Adrenal gland (tissue), 9 donors: ENCODE measurements at regions not wholly inside any gene's neighbourhood (a gene's known extent, or its start where the extent isn't known, plus 50 kb on each side); places are given as distances from the start of the nearest gene placed in this dataset.

ENCODE experiments used
- DNase-seq, 7 donors: peaks; one replicate each; pipeline ENCODE4 v3.0.0-alpha.2; 2019 to 2020
- H3K27ac ChIP-seq, 5 donors: fragments of 200-600 bp; sonication (generic) in 4 of 5; 1 replicate in 3 of 5; 2 replicates in 2 of 5; pipeline versions ENCODE4 v1.5.1 to v1.8.0; 2016 to 2020; ENCODE audit warnings: mild to moderate bottlenecking in 1 of 5
- H3K27me3 ChIP-seq: fragments of 200-600 bp; 2 replicates; pipeline ENCODE4 v1.8.0; 2021
- H3K36me3 ChIP-seq, 2 donors: fragments of 200-600 bp; replicated peaks in 1 of 2; 1 replicate in 1 of 2; 2 replicates in 1 of 2; pipeline versions ENCODE4 v1.5.1 to v1.8.0; 2018 to 2022
- H3K4me1 ChIP-seq, 2 donors: fragments of 200-600 bp; replicated peaks in 1 of 2; 1 replicate in 1 of 2; 2 replicates in 1 of 2; pipeline versions ENCODE4 v1.5.1 to v1.8.0; 2018 to 2021
- H3K4me3 ChIP-seq, 4 donors: fragments of 200-600 bp; sonication (generic) in 3 of 4; one replicate each; pipeline ENCODE4 v1.5.1; 2016 to 2018
- H3K9me3 ChIP-seq, 3 donors: fragments of 200-600 bp; sonication (generic) in 1 of 3; replicated peaks in 1 of 3; 1 replicate in 2 of 3; 2 replicates in 1 of 3; pipeline versions ENCODE4 v1.5.1 to v1.8.0; 2016 to 2021
- POLR2A ChIP-seq, 2 donors: fragments of 450-650 bp; IDR thresholded peaks; one replicate each; pipeline ENCODE4 v1.6.1; 2017; ENCODE audit warnings: antibody characterized with exemption in 2 of 2, mild to moderate bottlenecking in 2 of 2, moderate library complexity in 1 of 2
- WGBS, 4 donors: extraction: QIAGEN DNeasy Blood & Tissue Kit in 2 of 4; methylation state at CpG; one replicate each; pipeline versions ENCODE4 v1.1.5 to v1.1.7; 2013 to 2017; 5-methylcytosine and 5-hydroxymethylcytosine counted together
- intact Hi-C, 2 donors: fragments of 100-400 bp; cut with DNase I; formaldehyde crosslinking; loops; one replicate each; pipeline versions ENCODE4 v1.14.1 to v1.15.0; 2022 to 2023
- TF ChIP-seq, protein P1 (sequence below), 6 experiments: fragments of 450-650 bp in 4 of 6; fragments of 200-600 bp in 2 of 6; sonication (generic) in 1 of 6; IDR thresholded peaks; 1 replicate in 5 of 6; 2 replicates in 1 of 6; pipeline versions ENCODE4 v1.5.1 to v1.8.0; 2016 to 2021; ENCODE audit warnings: antibody characterized with exemption in 6 of 6, mild to moderate bottlenecking in 2 of 6, moderate library complexity in 1 of 6
- donor health status: healthy with polysubstance abuse.
- donor health status: Bipolar disorder and iron deficiency.
- donor health status: DM: yes; HTN: yes; CAD: no.
- donor health status: DM: no; HTN: no; CAD: no.
- donor health status: DM: no; HTN: no; CAD: no.

DNA sequence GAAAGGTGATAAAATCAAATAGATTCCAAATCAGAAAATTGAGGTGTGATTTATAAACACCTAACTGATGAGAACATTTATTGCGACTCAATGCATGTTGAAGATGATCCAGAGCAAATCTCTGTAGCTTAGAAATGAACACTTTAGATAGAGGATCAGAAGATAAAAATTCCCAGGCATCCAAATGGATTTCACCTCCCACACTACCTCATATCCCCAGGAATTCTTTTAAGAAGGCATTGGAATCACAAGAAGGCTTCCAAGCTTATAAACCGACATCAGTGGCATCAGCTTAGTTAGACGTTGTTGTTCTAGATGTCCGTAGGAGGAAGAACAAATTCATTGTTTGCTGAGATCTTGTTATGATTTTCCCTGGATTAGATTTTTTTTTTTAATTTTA is 154.4 kb downstream of the EBLN2 start:
- Histone ChIP-seq H3K27me3 (no peaks in the 10 kb centered on the region), H3K36me3 (no peaks in the 10 kb centered on the region), H3K9me3 (no peaks in the 10 kb centered on the region), H3K4me1 (no peaks in the 10 kb centered on the region), H3K27ac (no peak overlapping the region), H3K4me3 (no peak overlapping the region)
- no peak for DNase-seq
- TF ChIP-seq, protein P1, sequence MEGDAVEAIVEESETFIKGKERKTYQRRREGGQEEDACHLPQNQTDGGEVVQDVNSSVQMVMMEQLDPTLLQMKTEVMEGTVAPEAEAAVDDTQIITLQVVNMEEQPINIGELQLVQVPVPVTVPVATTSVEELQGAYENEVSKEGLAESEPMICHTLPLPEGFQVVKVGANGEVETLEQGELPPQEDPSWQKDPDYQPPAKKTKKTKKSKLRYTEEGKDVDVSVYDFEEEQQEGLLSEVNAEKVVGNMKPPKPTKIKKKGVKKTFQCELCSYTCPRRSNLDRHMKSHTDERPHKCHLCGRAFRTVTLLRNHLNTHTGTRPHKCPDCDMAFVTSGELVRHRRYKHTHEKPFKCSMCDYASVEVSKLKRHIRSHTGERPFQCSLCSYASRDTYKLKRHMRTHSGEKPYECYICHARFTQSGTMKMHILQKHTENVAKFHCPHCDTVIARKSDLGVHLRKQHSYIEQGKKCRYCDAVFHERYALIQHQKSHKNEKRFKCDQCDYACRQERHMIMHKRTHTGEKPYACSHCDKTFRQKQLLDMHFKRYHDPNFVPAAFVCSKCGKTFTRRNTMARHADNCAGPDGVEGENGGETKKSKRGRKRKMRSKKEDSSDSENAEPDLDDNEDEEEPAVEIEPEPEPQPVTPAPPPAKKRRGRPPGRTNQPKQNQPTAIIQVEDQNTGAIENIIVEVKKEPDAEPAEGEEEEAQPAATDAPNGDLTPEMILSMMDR (IDR thresholded peaks at IDR 0.05): no peak
- no peak for TF ChIP-seq POLR2A (IDR thresholded peaks at IDR 0.05)
- intact Hi-C loops: no loop called here
- 83 to 92% (median 87%) methylated on average over 4 of the region's 4 CpGs for WGBS, 4 donors

DNA sequence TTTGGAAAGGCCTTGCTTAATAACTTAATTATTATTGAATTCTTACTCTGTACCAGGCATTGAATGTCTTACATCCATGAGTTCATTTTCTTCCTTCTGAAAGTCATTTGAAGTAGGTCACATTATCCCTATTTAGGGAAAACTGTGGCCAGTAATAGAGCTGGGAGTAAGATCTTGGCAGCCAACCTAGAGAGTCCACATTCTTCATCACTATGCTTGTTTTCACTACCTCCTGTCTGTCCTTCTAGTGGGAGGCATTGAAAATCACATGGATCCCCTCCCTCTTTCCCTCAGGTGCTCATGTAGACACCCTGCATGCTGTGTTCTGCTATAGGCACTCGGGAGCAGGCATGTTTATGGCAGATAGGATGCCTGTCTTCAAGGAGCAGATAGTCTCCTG is 154.9 kb downstream of the EBLN2 start:
- 83 to 93% (median 92%) methylated on average over 1 of the region's 1 CpG for WGBS, 4 donors
- H3K27me3 ChIP-seq: no peaks in the 10 kb centered on the region
- no peak for TF ChIP-seq POLR2A (IDR thresholded peaks at IDR 0.05)
- TF ChIP-seq, protein P1 (IDR thresholded peaks at IDR 0.05): no peak
- H3K4me3 ChIP-seq: no peak overlapping the region
- no peaks in the 10 kb centered on the region for H3K9me3 ChIP-seq
- H3K36me3 ChIP-seq: no peaks in the 10 kb centered on the region
- DNase-seq: no peak
- no peak overlapping the region for H3K27ac ChIP-seq
- intact Hi-C loops: no loop called here
- H3K4me1 ChIP-seq: no peaks in the 10 kb centered on the region

DNA sequence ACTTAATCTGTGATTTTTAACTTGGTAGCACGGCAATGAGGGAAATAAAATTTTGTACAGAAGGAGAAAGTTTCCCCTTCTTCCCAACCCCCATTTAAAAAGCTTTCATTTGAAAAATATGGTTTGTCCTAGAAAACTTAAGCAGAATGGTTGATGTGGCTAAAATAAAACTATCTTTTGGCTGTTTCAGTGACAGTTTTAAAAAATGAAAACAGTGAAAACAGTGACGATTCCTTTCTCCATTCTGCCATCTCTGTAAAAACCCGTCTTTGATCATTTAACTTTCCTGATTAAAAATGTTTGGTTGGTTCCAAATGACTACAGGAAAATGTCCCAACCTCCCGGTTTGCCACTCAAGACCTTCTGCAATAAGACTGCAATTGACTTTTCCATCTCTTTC is 160.7 kb downstream of the EBLN2 start:
- no peak overlapping the region for H3K4me3 ChIP-seq
- H3K27ac ChIP-seq: no peak overlapping the region
- H3K4me1 ChIP-seq: no peaks in the 10 kb centered on the region
- DNase-seq: no peak
- H3K9me3 ChIP-seq: no peaks in the 10 kb centered on the region
- intact Hi-C loops: no loop called here
- no peaks in the 10 kb centered on the region for H3K27me3 ChIP-seq
- WGBS, 4 donors: 64 to 73% (median 68%) methylated on average over 4 of the region's 4 CpGs
- no peak for TF ChIP-seq POLR2A (IDR thresholded peaks at IDR 0.05)
- TF ChIP-seq, protein P1 (IDR thresholded peaks at IDR 0.05): no peak
- H3K36me3 ChIP-seq: no peaks in the 10 kb centered on the region

DNA sequence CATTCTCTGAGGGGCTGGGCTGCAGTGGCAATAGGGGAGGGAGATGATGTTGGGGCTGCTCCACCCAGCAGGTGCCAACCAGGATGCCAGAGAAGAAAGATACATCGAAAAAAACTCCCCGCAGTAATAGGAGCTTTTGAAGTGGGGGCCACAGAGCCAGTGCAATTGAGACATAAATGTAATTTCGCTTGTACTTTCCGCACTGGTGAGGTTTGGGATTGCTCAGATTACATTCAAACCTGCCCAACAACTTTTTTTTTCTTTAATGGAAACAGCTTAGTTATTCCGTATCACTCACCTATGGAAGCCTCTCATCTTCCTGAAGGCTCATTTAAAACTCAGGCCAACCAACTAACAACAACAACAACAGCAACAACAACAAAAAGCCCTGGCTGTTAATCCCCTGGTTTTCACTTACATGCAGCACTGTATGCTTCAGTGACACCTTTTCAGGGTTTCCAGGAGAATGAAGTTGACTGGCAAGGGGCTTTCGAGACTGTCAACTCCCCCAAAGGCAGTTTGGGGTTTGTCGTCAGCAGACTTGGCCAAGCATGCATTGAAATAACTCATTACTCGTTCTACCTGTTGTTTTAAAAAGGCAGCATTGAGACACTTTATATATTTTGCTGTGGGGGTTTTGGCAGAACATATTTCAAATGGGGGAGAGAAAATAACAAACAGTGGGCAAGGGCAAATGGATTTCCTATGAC is 163.8 kb downstream of the EBLN2 start:
- TF ChIP-seq, protein P1 (IDR thresholded peaks at IDR 0.05): no peak
- TF ChIP-seq POLR2A (IDR thresholded peaks at IDR 0.05): no peak
- WGBS, 4 donors: 78 to 85% (median 80%) methylated on average over 8 of the region's 8 CpGs
- H3K9me3 ChIP-seq: no peaks in the 10 kb centered on the region
- H3K4me1 ChIP-seq: no peaks in the 10 kb centered on the region
- H3K27ac ChIP-seq: no peak overlapping the region
- H3K4me3 ChIP-seq: no peak overlapping the region
- no peaks in the 10 kb centered on the region for H3K36me3 ChIP-seq
- no peaks in the 10 kb centered on the region for H3K27me3 ChIP-seq
- intact Hi-C loops: no loop called here
- DNase-seq: no peak
